ENCODE measurements at regions not wholly inside any gene's neighbourhood (a gene's known extent, or its start where the extent isn't known, plus 50 kb on each side); places are given as distances from the start of the nearest gene placed in this dataset.
"Not testable (repeated sequence)": the region's sequence is repeated elsewhere in the genome, so short reads cannot be mapped to it uniquely, and the experiment has no call there.

GRCh38 chr6:74459260-74459659 is 746.6 kb downstream of the COL12A1 start:
- H3K4me1 ChIP-seq (ENCODE audit: control insufficient read depth in 2 of 2, insufficient read depth in 2 of 2, low read length in 2 of 2) = no peaks in the 10 kb centered on the region
- no peaks in the 10 kb centered on the region for H3K27me3 ChIP-seq (ENCODE audit: control insufficient read depth in 2 of 2, insufficient read depth in 1 of 2, low read length in 1 of 2)
- 95% methylated on average over 7 of the region's 7 CpGs for WGBS
- no peak overlapping the region for H3K4me3 ChIP-seq (ENCODE audit: low read length in 2 of 2)
- DNase-seq (ENCODE audit: low read depth in 6 of 9, low spot score in 9 of 9) = no peak
- no peaks in the 10 kb centered on the region for H3K36me3 ChIP-seq (ENCODE audit: control insufficient read depth in 2 of 2, insufficient read depth in 2 of 2, low read length in 1 of 2)
- H3K9me3 ChIP-seq (ENCODE audit: control insufficient read depth in 2 of 2, insufficient read depth in 1 of 2, low read length in 1 of 2) = no peaks in the 10 kb centered on the region
- no peak overlapping the region for H3K27ac ChIP-seq (ENCODE audit: low read depth in 1 of 2, low read length in 1 of 2)

- Histone ChIP-seq H3K36me3 (ENCODE audit: control insufficient read depth in 2 of 2, insufficient read depth in 2 of 2, low read length in 1 of 2) (no peaks in the 10 kb centered on the region), H3K4me1 (ENCODE audit: control insufficient read depth in 2 of 2, insufficient read depth in 2 of 2, low read length in 2 of 2) (no peaks in the 10 kb centered on the region), H3K9me3 (ENCODE audit: control insufficient read depth in 2 of 2, insufficient read depth in 1 of 2, low read length in 1 of 2) (no peaks in the 10 kb centered on the region), H3K4me3 (ENCODE audit: low read length in 2 of 2) (no peak overlapping the region), H3K27ac (ENCODE audit: low read depth in 1 of 2, low read length in 1 of 2) (no peak overlapping the region), H3K27me3 (ENCODE audit: control insufficient read depth in 2 of 2, insufficient read depth in 1 of 2, low read length in 1 of 2) (no peaks in the 10 kb centered on the region)
- WGBS = 92% methylated on average over 1 of the region's 1 CpG
- no peak for DNase-seq (ENCODE audit: low read depth in 6 of 9, low spot score in 9 of 9)
Measured at GRCh38 chr6:74458536-74458935, 747.3 kb downstream of the COL12A1 start.

- H3K4me1 ChIP-seq (ENCODE audit: control insufficient read depth in 2 of 2, insufficient read depth in 2 of 2, low read length in 2 of 2) = no peaks in the 10 kb centered on the region
Measured at GRCh38 chr6:74455786-74456185, 750.1 kb downstream of the COL12A1 start.

GRCh38 chr6:74451953-74452352 is 753.9 kb downstream of the COL12A1 start:
- no peak overlapping the region for H3K4me3 ChIP-seq (ENCODE audit: low read length in 2 of 2)
- H3K4me1 ChIP-seq (ENCODE audit: control insufficient read depth in 2 of 2, insufficient read depth in 2 of 2, low read length in 2 of 2) = no peaks in the 10 kb centered on the region
- WGBS = 83% methylated on average over 5 of the region's 5 CpGs
- no peak for DNase-seq (ENCODE audit: low read depth in 6 of 9, low spot score in 9 of 9)
- H3K9me3 ChIP-seq (ENCODE audit: control insufficient read depth in 2 of 2, insufficient read depth in 1 of 2, low read length in 1 of 2) = no peaks in the 10 kb centered on the region
- no peaks in the 10 kb centered on the region for H3K36me3 ChIP-seq (ENCODE audit: control insufficient read depth in 2 of 2, insufficient read depth in 2 of 2, low read length in 1 of 2)
- H3K27ac ChIP-seq (ENCODE audit: low read depth in 1 of 2, low read length in 1 of 2) = no peak overlapping the region
- no peaks in the 10 kb centered on the region for H3K27me3 ChIP-seq (ENCODE audit: control insufficient read depth in 2 of 2, insufficient read depth in 1 of 2, low read length in 1 of 2)

More at GRCh38 chr6:74455786-74456185, 750.1 kb downstream of the COL12A1 start:
- DNase-seq (ENCODE audit: low read depth in 6 of 9, low spot score in 9 of 9) = no peak
- H3K36me3 ChIP-seq (ENCODE audit: control insufficient read depth in 2 of 2, insufficient read depth in 2 of 2, low read length in 1 of 2) = no peaks in the 10 kb centered on the region
- no peaks in the 10 kb centered on the region for H3K27me3 ChIP-seq (ENCODE audit: control insufficient read depth in 2 of 2, insufficient read depth in 1 of 2, low read length in 1 of 2)
- WGBS = 98% methylated on average over 1 of the region's 1 CpG
- H3K9me3 ChIP-seq (ENCODE audit: control insufficient read depth in 2 of 2, insufficient read depth in 1 of 2, low read length in 1 of 2) = no peaks in the 10 kb centered on the region
- H3K4me3 ChIP-seq (ENCODE audit: low read length in 2 of 2) = no peak overlapping the region
- no peak overlapping the region for H3K27ac ChIP-seq (ENCODE audit: low read depth in 1 of 2, low read length in 1 of 2)

GRCh38 chr6:74448850-74449249 is 752.8 kb downstream of the CD109 start:
- Histone ChIP-seq H3K4me3 (ENCODE audit: low read length in 2 of 2) (no peak overlapping the region), H3K4me1 (ENCODE audit: control insufficient read depth in 2 of 2, insufficient read depth in 2 of 2, low read length in 2 of 2) (no peaks in the 10 kb centered on the region), H3K27me3 (ENCODE audit: control insufficient read depth in 2 of 2, insufficient read depth in 1 of 2, low read length in 1 of 2) (no peaks in the 10 kb centered on the region), H3K27ac (ENCODE audit: low read depth in 1 of 2, low read length in 1 of 2) (no peak overlapping the region), H3K9me3 (ENCODE audit: control insufficient read depth in 2 of 2, insufficient read depth in 1 of 2, low read length in 1 of 2) (no peaks in the 10 kb centered on the region), H3K36me3 (ENCODE audit: control insufficient read depth in 2 of 2, insufficient read depth in 2 of 2, low read length in 1 of 2) (no peaks in the 10 kb centered on the region)
- DNase-seq (ENCODE audit: low read depth in 6 of 9, low spot score in 9 of 9) = no peak
- WGBS = 95% methylated on average over 4 of the region's 4 CpGs

- Histone ChIP-seq H3K4me1 (ENCODE audit: control insufficient read depth in 2 of 2, insufficient read depth in 2 of 2, low read length in 2 of 2) (no peaks in the 10 kb centered on the region), H3K27ac (ENCODE audit: low read depth in 1 of 2, low read length in 1 of 2) (no peak overlapping the region), H3K27me3 (ENCODE audit: control insufficient read depth in 2 of 2, insufficient read depth in 1 of 2, low read length in 1 of 2) (no peaks in the 10 kb centered on the region), H3K36me3 (ENCODE audit: control insufficient read depth in 2 of 2, insufficient read depth in 2 of 2, low read length in 1 of 2) (no peaks in the 10 kb centered on the region), H3K4me3 (ENCODE audit: low read length in 2 of 2) (no peak overlapping the region), H3K9me3 (ENCODE audit: control insufficient read depth in 2 of 2, insufficient read depth in 1 of 2, low read length in 1 of 2) (no peaks in the 10 kb centered on the region)
- 75% methylated on average over 5 of the region's 5 CpGs for WGBS
- DNase-seq (ENCODE audit: low read depth in 6 of 9, low spot score in 9 of 9) = no peak
Measured at GRCh38 chr6:74447013-74447412, 751.0 kb downstream of the CD109 start.

- no peaks in the 10 kb centered on the region for H3K9me3 ChIP-seq (ENCODE audit: control insufficient read depth in 2 of 2, insufficient read depth in 1 of 2, low read length in 1 of 2)
- H3K36me3 ChIP-seq (ENCODE audit: control insufficient read depth in 2 of 2, insufficient read depth in 2 of 2, low read length in 1 of 2) = no peaks in the 10 kb centered on the region
- H3K27me3 ChIP-seq (ENCODE audit: control insufficient read depth in 2 of 2, insufficient read depth in 1 of 2, low read length in 1 of 2) = no peaks in the 10 kb centered on the region
- no peak overlapping the region for H3K27ac ChIP-seq (ENCODE audit: low read depth in 1 of 2, low read length in 1 of 2)
- no peak for DNase-seq (ENCODE audit: low read depth in 6 of 9, low spot score in 9 of 9)
- 87% methylated on average over 1 of the region's 1 CpG for WGBS
- H3K4me3 ChIP-seq (ENCODE audit: low read length in 2 of 2) = no peak overlapping the region
- H3K4me1 ChIP-seq (ENCODE audit: control insufficient read depth in 2 of 2, insufficient read depth in 2 of 2, low read length in 2 of 2) = no peaks in the 10 kb centered on the region
Measured at GRCh38 chr6:74439123-74439811, 743.3 kb downstream of the CD109 start.

- not testable (repeated sequence) for H3K27me3 ChIP-seq (ENCODE audit: control insufficient read depth in 2 of 2, insufficient read depth in 1 of 2, low read length in 1 of 2); H3K4me1 ChIP-seq (ENCODE audit: control insufficient read depth in 2 of 2, insufficient read depth in 2 of 2, low read length in 2 of 2); DNase-seq (ENCODE audit: low read depth in 6 of 9, low spot score in 9 of 9); H3K4me3 ChIP-seq (ENCODE audit: low read length in 2 of 2); H3K36me3 ChIP-seq (ENCODE audit: control insufficient read depth in 2 of 2, insufficient read depth in 2 of 2, low read length in 1 of 2); H3K9me3 ChIP-seq (ENCODE audit: control insufficient read depth in 2 of 2, insufficient read depth in 1 of 2, low read length in 1 of 2); H3K27ac ChIP-seq (ENCODE audit: low read depth in 1 of 2, low read length in 1 of 2)
- 100% methylated on average over 1 of the region's 1 CpG for WGBS
Measured at GRCh38 chr6:74438395-74438794, 742.4 kb downstream of the CD109 start.

- no peak overlapping the region for H3K4me3 ChIP-seq (ENCODE audit: low read length in 2 of 2)
- DNase-seq (ENCODE audit: low read depth in 6 of 9, low spot score in 9 of 9) = no peak
- no peaks in the 10 kb centered on the region for H3K36me3 ChIP-seq (ENCODE audit: control insufficient read depth in 2 of 2, insufficient read depth in 2 of 2, low read length in 1 of 2)
- no peak overlapping the region for H3K27ac ChIP-seq (ENCODE audit: low read depth in 1 of 2, low read length in 1 of 2)
- no peaks in the 10 kb centered on the region for H3K9me3 ChIP-seq (ENCODE audit: control insufficient read depth in 2 of 2, insufficient read depth in 1 of 2, low read length in 1 of 2)
- H3K27me3 ChIP-seq (ENCODE audit: control insufficient read depth in 2 of 2, insufficient read depth in 1 of 2, low read length in 1 of 2) = no peaks in the 10 kb centered on the region
- H3K4me1 ChIP-seq (ENCODE audit: control insufficient read depth in 2 of 2, insufficient read depth in 2 of 2, low read length in 2 of 2) = no peaks in the 10 kb centered on the region
Measured at GRCh38 chr6:74434171-74434570, 738.2 kb downstream of the CD109 start.

Measured in thymus (tissue), 11 donors.